ENCODE measurements at regions not wholly inside any gene's neighbourhood (a gene's known extent, or its start where the extent isn't known, plus 50 kb on each side); places are given as distances from the start of the nearest gene placed in this dataset.

- ATAC-seq = no peak
- intact Hi-C loops (cut with DNase I) = no loop called here
- no peak for DNase-seq
- Histone ChIP-seq H3K27me3 (no peaks in the 10 kb centered on the region), H3K27ac (no peak overlapping the region), H3K4me1 (no peaks in the 10 kb centered on the region), H3K9me3 (no peaks in the 10 kb centered on the region), H3K4me3 (no peak overlapping the region), H3K36me3 (replicated peaks in 1 of 2; ENCODE audit: insufficient read depth in 1 of 2, low read depth in 2 of 2) (no peaks in the 10 kb centered on the region)
- TF ChIP-seq CTCF (IDR thresholded peaks at IDR 0.05) = no peak
- WGBS, 2 donors = 69 to 78% methylated on average over 10 of the region's 10 CpGs
Observed at GRCh38 chr2:187177253-187177652, 270.8 kb downstream of the CALCRL start.

GRCh38 chr2:187174582-187174981, 273.5 kb downstream of the CALCRL start:
- Histone ChIP-seq H3K9me3 (no peaks in the 10 kb centered on the region), H3K4me3 (no peak overlapping the region), H3K27me3 (no peaks in the 10 kb centered on the region), H3K4me1 (no peaks in the 10 kb centered on the region), H3K36me3 (replicated peaks in 1 of 2; ENCODE audit: insufficient read depth in 1 of 2, low read depth in 2 of 2) (no peaks in the 10 kb centered on the region), H3K27ac (no peak overlapping the region)
- ATAC-seq (no peak), DNase-seq (no peak)
- TF ChIP-seq POLR2A (IDR thresholded peaks at IDR 0.05) (no peak), CTCF (IDR thresholded peaks at IDR 0.05) (no peak)
- WGBS, 2 donors = 93 to 100% methylated on average over 1 of the region's 1 CpG
- intact Hi-C loops (cut with DNase I) = no loop called here

GRCh38 chr2:187171318-187171717, 276.7 kb downstream of the CALCRL start:
- no peaks in the 10 kb centered on the region for H3K9me3 ChIP-seq
- no peak for DNase-seq
- WGBS, 2 donors = 46 to 47% methylated on average over 3 of the region's 3 CpGs
- ATAC-seq = no peak
- TF ChIP-seq POLR2A (IDR thresholded peaks at IDR 0.05) (no peak), CTCF (IDR thresholded peaks at IDR 0.05) (no peak)
- H3K36me3 ChIP-seq (replicated peaks in 1 of 2; ENCODE audit: insufficient read depth in 1 of 2, low read depth in 2 of 2) = no peaks in the 10 kb centered on the region
- no peak overlapping the region for H3K27ac ChIP-seq
- no peaks in the 10 kb centered on the region for H3K27me3 ChIP-seq
- intact Hi-C loops (cut with DNase I) = no loop called here
- no peak overlapping the region for H3K4me3 ChIP-seq
- no peaks in the 10 kb centered on the region for H3K4me1 ChIP-seq

GRCh38 chr2:187169864-187170263, 278.2 kb downstream of the CALCRL start:
- no peak overlapping the region for H3K27ac ChIP-seq
- H3K4me3 ChIP-seq = no peak overlapping the region
- no peak for TF ChIP-seq CTCF (IDR thresholded peaks at IDR 0.05)
- H3K27me3 ChIP-seq = no peaks in the 10 kb centered on the region
- no peak for DNase-seq
- no peaks in the 10 kb centered on the region for H3K4me1 ChIP-seq
- no peak for ATAC-seq
- WGBS, 2 donors = 59 to 73% methylated on average over 2 to 3 of the region's 3 CpGs
- intact Hi-C loops (cut with DNase I) = no loop called here
- H3K36me3 ChIP-seq (replicated peaks in 1 of 2; ENCODE audit: insufficient read depth in 1 of 2, low read depth in 2 of 2) = no peaks in the 10 kb centered on the region
- no peaks in the 10 kb centered on the region for H3K9me3 ChIP-seq

GRCh38 chr2:187168720-187169713, 279.0 kb downstream of the CALCRL start:
- no peaks in the 10 kb centered on the region for H3K36me3 ChIP-seq (replicated peaks in 1 of 2; ENCODE audit: insufficient read depth in 1 of 2, low read depth in 2 of 2)
- H3K4me1 ChIP-seq = no peaks in the 10 kb centered on the region
- TF ChIP-seq CTCF (IDR thresholded peaks at IDR 0.05) (no peak), POLR2A (IDR thresholded peaks at IDR 0.05) (no peak)
- intact Hi-C loops (cut with DNase I) = no loop called here
- no peaks in the 10 kb centered on the region for H3K27me3 ChIP-seq
- no peak overlapping the region for H3K4me3 ChIP-seq
- no peak for ATAC-seq
- no peak for DNase-seq
- H3K27ac ChIP-seq = no peak overlapping the region
- no peaks in the 10 kb centered on the region for H3K9me3 ChIP-seq
- WGBS, 2 donors = 35 to 40% methylated on average over 4 of the region's 4 CpGs

All from body of pancreas (tissue), 4 donors.